HG03139 (cell line): ENCODE measurements at regions not wholly inside any gene's neighbourhood (a gene's known extent, or its start where the extent isn't known, plus 50 kb on each side); places are given as distances from the start of the nearest gene placed in this dataset.

Experiments used
- ATAC-seq: cut with Tn5 transposase; IDR thresholded peaks from one replicate; pipeline ENCODE4 v1.9.1; 2021; ENCODE audit not compliant: unreplicated experiment

GRCh38 chr11:15483205-15483604, 368.5 kb downstream of the INSC start:
- ATAC-seq: no peak

- ATAC-seq: no peak
These were observed 369.7 kb downstream of the INSC start for GRCh38 chr11:15484398-15484797.

GRCh38 chr11:15485432-15485831, 370.7 kb downstream of the INSC start:
- ATAC-seq: no peak

- ATAC-seq: no peak
These were observed 374.6 kb downstream of the INSC start for GRCh38 chr11:15489281-15489680.

GRCh38 chr11:15490535-15490934, 375.8 kb downstream of the INSC start:
- ATAC-seq: no peak

- no peak for ATAC-seq
These were observed 378.3 kb downstream of the INSC start for GRCh38 chr11:15493066-15493465.

DNA sequence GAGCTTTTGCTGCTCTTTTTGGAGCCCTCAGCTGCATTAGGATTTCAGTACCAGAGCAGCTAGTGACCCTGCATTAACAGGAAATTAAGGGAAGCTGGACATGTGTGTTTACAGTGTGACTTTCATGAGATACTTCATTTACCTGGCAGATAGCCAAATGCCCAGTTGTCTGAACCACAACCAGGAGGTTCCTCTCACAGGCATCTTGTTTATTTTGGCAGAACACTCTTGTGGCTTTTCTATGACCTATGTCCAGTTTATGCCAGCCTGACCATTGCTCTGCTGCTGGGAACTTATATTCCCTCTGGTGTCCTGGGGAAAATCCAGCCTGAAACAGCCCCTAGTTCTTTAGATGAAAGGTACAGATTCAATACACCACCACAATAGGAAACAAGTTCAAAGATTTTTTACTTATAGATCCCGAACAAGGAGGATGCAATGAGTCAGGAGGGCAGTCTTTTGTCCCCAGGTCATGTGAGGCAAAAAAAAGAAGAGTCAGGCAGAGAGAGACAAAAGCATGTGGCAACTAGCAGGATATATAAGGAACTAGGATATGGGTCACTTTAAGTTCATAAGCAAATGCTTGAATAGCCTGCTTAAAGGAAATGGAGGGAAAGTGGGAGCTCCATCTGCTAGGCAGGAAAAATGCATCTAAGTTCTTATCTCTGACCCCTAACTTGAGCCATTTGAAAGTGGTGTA, 379.3 kb downstream of the INSC start:
- no peak for ATAC-seq

- no peak for ATAC-seq
These were observed 380.0 kb downstream of the INSC start for GRCh38 chr11:15494740-15495139.

- no peak for ATAC-seq
These were observed 380.7 kb downstream of the INSC start for GRCh38 chr11:15495462-15495861.

- no peak for ATAC-seq
These were observed 382.6 kb downstream of the INSC start for GRCh38 chr11:15497366-15497765.

DNA sequence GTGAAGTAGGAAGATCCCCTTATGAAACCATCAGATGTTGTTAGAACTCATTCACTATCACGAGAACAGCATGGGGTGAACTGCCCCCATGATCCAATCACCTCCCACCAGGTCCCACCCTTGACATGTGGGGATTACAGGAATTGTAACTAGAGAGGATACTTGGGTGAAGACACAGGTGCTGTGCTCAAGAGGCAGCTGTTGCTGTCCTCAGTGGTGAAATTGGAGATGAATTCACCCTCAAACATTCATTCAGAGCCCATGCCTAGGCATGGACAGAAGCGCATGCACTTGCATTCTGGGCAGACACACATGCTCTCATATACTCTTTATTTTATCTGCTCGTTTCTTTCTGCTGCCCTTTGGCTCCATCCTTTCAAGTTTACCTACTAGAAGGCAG, 385.0 kb downstream of the INSC start:
- ATAC-seq: no peak

DNA sequence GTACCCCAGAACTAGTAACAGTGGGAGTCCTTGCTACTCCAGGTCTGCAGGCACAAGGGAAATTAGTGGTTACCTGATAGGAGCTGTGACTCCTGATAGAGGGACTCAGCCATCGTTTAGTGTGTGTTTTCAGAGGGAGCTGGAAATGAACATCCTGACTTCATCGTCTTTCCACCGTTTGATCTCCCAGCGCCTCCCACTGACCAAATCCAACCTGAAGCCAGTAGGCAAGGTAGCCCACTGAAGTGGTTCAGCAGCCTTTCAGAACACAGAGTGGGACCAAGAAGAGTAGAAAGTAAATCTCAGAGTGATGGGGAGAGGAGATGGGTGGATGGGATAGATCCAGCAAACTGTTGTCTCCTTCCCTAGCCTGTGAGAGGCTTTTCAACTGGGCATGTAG, 385.9 kb downstream of the INSC start:
- no peak for ATAC-seq

- no peak for ATAC-seq
These were observed 386.8 kb downstream of the INSC start for GRCh38 chr11:15501566-15501965.

GRCh38 chr11:15505155-15505554, 390.4 kb downstream of the INSC start:
- no peak for ATAC-seq

GRCh38 chr11:15507592-15507991, 392.9 kb downstream of the INSC start:
- no peak for ATAC-seq

- ATAC-seq: no peak
These were observed 394.4 kb downstream of the INSC start for GRCh38 chr11:15509082-15509481.

GRCh38 chr11:15519124-15519791, 404.5 kb downstream of the INSC start:
- no peak for ATAC-seq

- ATAC-seq: no peak
These were observed 405.2 kb downstream of the INSC start for GRCh38 chr11:15519911-15520310.

DNA sequence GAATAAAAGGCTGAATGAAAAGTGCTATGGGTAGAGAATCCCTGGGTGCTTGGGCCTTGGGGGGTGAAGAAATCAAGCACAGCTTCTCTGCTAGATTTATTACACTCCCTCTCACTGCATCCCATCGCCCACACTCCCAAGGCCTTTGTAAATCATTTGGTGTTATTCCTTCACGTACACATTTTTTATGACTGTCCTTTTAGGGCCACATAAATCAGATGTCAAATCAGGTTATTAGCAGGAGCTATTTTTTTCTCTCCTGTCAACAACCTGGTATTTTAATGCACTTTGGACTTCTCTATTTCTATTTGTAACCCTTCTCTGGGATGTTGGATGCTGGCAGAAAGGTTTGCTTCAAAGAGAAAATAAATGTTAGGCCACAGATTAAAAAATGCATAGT, 408.8 kb downstream of the INSC start:
- no peak for ATAC-seq

DNA sequence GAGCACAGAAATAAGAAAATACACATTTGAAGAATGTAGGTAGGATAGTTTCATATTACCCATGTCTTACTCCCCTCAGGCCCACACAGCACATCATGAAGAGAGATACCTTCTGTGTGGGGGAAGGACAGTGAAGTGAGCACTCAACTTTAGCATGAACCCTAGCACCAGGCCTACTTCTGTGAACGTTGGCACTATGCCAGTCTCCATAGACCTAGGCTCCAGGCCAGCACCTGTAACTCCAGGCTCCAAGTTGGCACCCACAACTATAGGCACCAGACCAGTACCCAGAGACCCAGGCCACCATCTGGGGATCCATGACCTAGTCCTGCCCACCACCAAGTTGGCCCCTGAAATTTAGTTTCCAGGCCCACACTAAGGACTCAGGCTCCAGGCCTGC, 410.9 kb downstream of the INSC start:
- ATAC-seq: no peak

GRCh38 chr11:15526032-15526431, 411.3 kb downstream of the INSC start:
- no peak for ATAC-seq

- ATAC-seq: no peak
These were observed 412.2 kb downstream of the INSC start for GRCh38 chr11:15526859-15527450.
